CD4-positive, alpha-beta T cell treated with Interleukin-17A for 1 hour (primary cell): ENCODE measurements at regions not wholly inside any gene's neighbourhood (a gene's known extent, or its start where the extent isn't known, plus 50 kb on each side); places are given as distances from the start of the nearest gene placed in this dataset.

Experiments
- DNase-seq: peaks from one replicate; pipeline ENCODE4 v3.0.0-alpha.2; 2020

- no peak for DNase-seq
Measured at GRCh38 chr6:25041485-25042035, 105.8 kb upstream of the RIPOR2 start.

- peak; percentile 73 for DNase-seq
Measured at GRCh38 chr6:25042036-25042521, 106.3 kb upstream of the RIPOR2 start.

- DNase-seq: peak; percentile 66
Measured at GRCh38 chr6:25042536-25042935, 106.8 kb upstream of the RIPOR2 start.

- no peak for DNase-seq
Measured at GRCh38 chr6:25042984-25043725, 107.4 kb upstream of the RIPOR2 start.

- no peak for DNase-seq
Measured at GRCh38 chr6:25043892-25044291, 108.1 kb upstream of the RIPOR2 start.

- DNase-seq: no peak
Measured at GRCh38 chr6:25046942-25047341, 111.2 kb upstream of the RIPOR2 start.

GRCh38 chr6:25050356-25050755, 114.6 kb upstream of the RIPOR2 start:
- DNase-seq: peak; percentile 79

GRCh38 chr6:25051083-25051482, 115.3 kb upstream of the RIPOR2 start:
- DNase-seq: no peak

GRCh38 chr6:25052181-25052580, 116.4 kb upstream of the RIPOR2 start:
- no peak for DNase-seq

GRCh38 chr6:25053875-25054371, 118.2 kb upstream of the RIPOR2 start:
- peak; percentile 65 for DNase-seq

GRCh38 chr6:25054469-25054868, 118.7 kb upstream of the RIPOR2 start:
- no peak for DNase-seq

- peak; percentile 92 for DNase-seq
Measured at GRCh38 chr6:25056130-25056529, 120.4 kb upstream of the RIPOR2 start.

GRCh38 chr6:25057111-25057905, 121.5 kb upstream of the RIPOR2 start:
- DNase-seq: no peak

- DNase-seq: no peak
Measured at GRCh38 chr6:25058441-25058840, 122.7 kb upstream of the RIPOR2 start.

- no peak for DNase-seq
Measured at GRCh38 chr6:25058941-25059340, 123.2 kb upstream of the RIPOR2 start.

- DNase-seq: no peak
Measured at GRCh38 chr6:25060522-25060921, 124.8 kb upstream of the RIPOR2 start.

GRCh38 chr6:25061289-25061936, 125.7 kb upstream of the RIPOR2 start:
- DNase-seq: no peak

- DNase-seq: no peak
Measured at GRCh38 chr6:25062070-25062811, 126.5 kb upstream of the RIPOR2 start.

- no peak for DNase-seq
Measured at GRCh38 chr6:25064006-25064405, 128.2 kb upstream of the RIPOR2 start.

GRCh38 chr6:25065666-25066065, 129.9 kb upstream of the RIPOR2 start:
- no peak for DNase-seq

GRCh38 chr6:25066593-25066992, 130.8 kb upstream of the RIPOR2 start:
- no peak for DNase-seq

- no peak for DNase-seq
Measured at GRCh38 chr6:25068866-25069265, 133.1 kb upstream of the RIPOR2 start.
